ENCODE measurements at regions not wholly inside any gene's neighbourhood (a gene's known extent, or its start where the extent isn't known, plus 50 kb on each side); places are given as distances from the start of the nearest gene placed in this dataset.
A peak's percentile ranks its signal among the peaks of the same experiment; 100 is the strongest.

DNA sequence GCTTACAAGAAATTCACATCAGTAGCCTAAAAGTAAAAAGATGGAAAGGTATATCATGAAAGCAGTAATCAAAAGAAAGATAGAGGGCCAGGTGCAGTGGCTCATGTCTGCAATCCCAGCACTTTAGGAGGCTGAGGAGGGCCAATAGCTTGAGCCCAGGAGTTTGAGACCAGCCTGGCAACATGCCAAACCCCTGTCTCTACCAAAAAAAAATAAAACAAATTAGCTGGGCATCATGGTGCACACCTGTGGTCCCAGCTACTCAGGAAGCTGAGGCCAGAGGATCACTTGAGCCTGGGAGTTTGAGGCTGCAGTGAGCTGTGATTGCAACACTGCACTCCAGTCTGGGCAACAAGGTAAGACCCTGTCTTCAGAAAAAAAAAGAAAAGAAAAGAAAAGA lies 55.5 kb downstream of the GSPT2 start:
- no peak for DNase-seq (ENCODE audit: low read depth in 2 of 2)

DNA sequence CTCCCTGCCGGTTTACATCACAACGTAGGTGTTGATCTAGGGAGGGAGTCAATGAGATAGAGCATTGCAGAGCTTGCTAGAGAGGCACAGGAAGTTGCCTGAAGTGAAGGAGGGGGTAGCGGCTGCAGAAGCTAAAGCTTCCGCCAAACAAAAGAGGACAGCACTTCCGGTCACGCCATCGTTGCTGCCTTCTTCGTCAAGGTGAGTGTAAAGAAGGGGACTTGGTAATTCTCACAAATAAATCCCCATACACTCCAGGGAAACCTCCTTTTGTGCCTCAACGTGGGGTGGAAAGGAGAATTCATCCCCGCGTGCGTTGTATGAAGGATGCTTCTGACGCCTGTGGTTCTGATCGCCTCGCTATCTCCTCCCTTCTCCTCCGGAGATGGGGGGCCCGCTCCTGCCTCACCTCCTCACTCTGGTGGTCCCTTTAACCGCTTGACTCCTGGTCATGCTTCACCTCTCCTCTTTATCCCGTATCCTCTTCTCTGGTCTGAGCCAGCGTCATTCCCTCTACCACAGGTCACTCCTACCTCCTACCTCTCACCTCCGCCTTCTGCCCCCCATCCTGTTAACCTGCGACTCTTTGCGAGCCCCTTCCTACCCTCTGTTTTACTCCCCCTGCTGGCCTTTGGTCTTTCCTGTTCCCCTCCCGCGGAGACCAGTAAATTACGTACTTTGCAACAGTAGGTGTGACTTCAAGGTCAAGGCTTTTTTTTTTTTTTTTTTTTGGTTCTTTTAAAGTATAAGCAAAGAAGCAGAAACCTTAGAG lies 59.9 kb downstream of the GSPT2 start:
- peak; percentile 18 to 28 for DNase-seq (ENCODE audit: low read depth in 2 of 2)

GRCh38 chrX:51803833-51804232 lies 60.6 kb downstream of the GSPT2 start:
- no peak for DNase-seq (ENCODE audit: low read depth in 2 of 2)

- DNase-seq (ENCODE audit: low read depth in 2 of 2) = no peak
These were observed 61.5 kb downstream of the GSPT2 start for GRCh38 chrX:51804741-51805140.

GRCh38 chrX:51813886-51814460 lies 70.7 kb downstream of the GSPT2 start:
- DNase-seq (ENCODE audit: low read depth in 2 of 2) = no peak

- no peak for DNase-seq (ENCODE audit: low read depth in 2 of 2)
These were observed 69.4 kb upstream of the MAGED1 start for GRCh38 chrX:51824061-51824460.

GRCh38 chrX:51825436-51825835 lies 68.0 kb upstream of the MAGED1 start:
- no peak for DNase-seq (ENCODE audit: low read depth in 2 of 2)

DNA sequence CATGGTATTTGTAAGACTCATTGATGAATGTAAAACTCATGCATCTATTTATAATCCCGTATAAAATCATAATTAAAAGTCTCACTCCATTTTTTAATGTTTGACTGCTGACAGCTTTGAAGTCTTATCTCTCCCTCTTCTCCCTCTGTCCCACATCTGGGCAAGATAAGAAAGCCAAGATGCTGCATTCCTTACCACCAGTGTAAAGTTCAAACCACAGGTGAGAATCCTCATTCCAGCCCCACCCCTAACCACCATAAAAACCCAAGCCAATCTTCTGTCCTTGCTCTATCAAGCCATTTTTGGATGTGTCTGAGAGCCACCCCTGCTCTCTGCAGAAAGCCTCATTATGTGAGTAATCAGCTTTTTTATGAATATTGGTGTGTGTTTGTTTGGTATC lies 59.3 kb upstream of the MAGED1 start:
- DNase-seq (ENCODE audit: low read depth in 2 of 2) = no peak

GRCh38 chrX:51836823-51837222 lies 56.6 kb upstream of the MAGED1 start:
- no peak for DNase-seq (ENCODE audit: low read depth in 2 of 2)

GRCh38 chrX:51837451-51837850 lies 56.0 kb upstream of the MAGED1 start:
- no peak for DNase-seq (ENCODE audit: low read depth in 2 of 2)

GRCh38 chrX:51837921-51838320 lies 55.5 kb upstream of the MAGED1 start:
- no peak for DNase-seq (ENCODE audit: low read depth in 2 of 2)

All from stimulated activated CD4-positive, alpha-beta T cell treated with anti-CD3 and anti-CD28 coated beads, Interleukin-1b, Interleukin-23, amount 100 ng/mL, for 4 hours (primary cell).